Endothelial cell of umbilical vein (primary cell): ENCODE measurements at regions not wholly inside any gene's neighbourhood (a gene's known extent, or its start where the extent isn't known, plus 50 kb on each side); places are given as distances from the start of the nearest gene placed in this dataset.

Source experiments
- MYC ChIP-seq: IDR thresholded peaks from one replicate; pipeline ENCODE4 v1.6.1; 2011; ENCODE audit warnings: mild to moderate bottlenecking, low read depth, low read length
- POLR2A ChIP-seq: IDR thresholded peaks from 2 replicates; pipeline ENCODE4 v1.6.1; 2012; ENCODE audit warnings: low read depth, mild to moderate bottlenecking, control low read depth, low read length
- POLR2AphosphoS5 ChIP-seq: IDR thresholded peaks from 2 replicates; pipeline ENCODE4 v1.6.1; 2012; ENCODE audit warnings: low read depth, mild to moderate bottlenecking, control low read depth, low read length, moderate library complexity; ENCODE audit not compliant: insufficient read depth
- TF ChIP-seq, protein P1 (sequence below), 2 donors: IDR thresholded peaks; 1 replicate in 1 of 2; 2 replicates in 1 of 2; pipeline ENCODE4 v1.5.1; 2011; ENCODE audit warnings: low read length in 2 of 2, mild to moderate bottlenecking in 2 of 2, moderate library complexity in 2 of 2, control low read depth in 1 of 2, inconsistent platforms in 1 of 2, low read depth in 1 of 2; ENCODE audit not compliant: insufficient read depth in 1 of 2; ENCODE audit errors: extremely low read depth in 1 of 2

DNA sequence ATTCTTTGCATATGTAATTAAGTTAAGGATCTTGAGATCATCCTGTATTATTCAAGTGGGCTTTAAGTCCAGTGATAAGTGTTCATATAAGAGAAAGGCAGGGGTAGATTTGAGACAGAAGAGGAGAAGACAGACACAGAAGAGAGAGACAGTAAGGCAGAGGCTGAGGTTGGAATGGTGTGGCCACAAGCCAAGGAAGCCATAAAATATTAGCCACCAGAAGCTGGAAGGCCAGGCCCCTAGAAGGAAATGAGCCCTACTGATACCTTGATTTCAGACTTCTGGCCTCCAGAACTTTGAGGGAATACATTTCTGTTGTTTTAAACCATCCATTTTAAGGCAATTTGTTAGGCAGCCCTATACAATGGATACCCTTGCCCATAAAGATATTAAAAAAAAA, 66.9 kb upstream of the DLX2 start:
- TF ChIP-seq, protein P1, sequence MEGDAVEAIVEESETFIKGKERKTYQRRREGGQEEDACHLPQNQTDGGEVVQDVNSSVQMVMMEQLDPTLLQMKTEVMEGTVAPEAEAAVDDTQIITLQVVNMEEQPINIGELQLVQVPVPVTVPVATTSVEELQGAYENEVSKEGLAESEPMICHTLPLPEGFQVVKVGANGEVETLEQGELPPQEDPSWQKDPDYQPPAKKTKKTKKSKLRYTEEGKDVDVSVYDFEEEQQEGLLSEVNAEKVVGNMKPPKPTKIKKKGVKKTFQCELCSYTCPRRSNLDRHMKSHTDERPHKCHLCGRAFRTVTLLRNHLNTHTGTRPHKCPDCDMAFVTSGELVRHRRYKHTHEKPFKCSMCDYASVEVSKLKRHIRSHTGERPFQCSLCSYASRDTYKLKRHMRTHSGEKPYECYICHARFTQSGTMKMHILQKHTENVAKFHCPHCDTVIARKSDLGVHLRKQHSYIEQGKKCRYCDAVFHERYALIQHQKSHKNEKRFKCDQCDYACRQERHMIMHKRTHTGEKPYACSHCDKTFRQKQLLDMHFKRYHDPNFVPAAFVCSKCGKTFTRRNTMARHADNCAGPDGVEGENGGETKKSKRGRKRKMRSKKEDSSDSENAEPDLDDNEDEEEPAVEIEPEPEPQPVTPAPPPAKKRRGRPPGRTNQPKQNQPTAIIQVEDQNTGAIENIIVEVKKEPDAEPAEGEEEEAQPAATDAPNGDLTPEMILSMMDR (IDR thresholded peaks at IDR 0.05; ENCODE audit: extremely low read depth in 1 of 2, insufficient read depth in 1 of 2, low read depth in 1 of 2, low read length in 2 of 2): no peak
- TF ChIP-seq POLR2AphosphoS5 (no peak), POLR2A (no peak), MYC (no peak)
